T-helper 2 cell treated with Interferon-gamma antibody and Interleukin-4, amounts not matched to agents 100 ng/mL and 5 ng/mL, for 36 hours (primary cell): ENCODE measurements at regions not wholly inside any gene's neighbourhood (a gene's known extent, or its start where the extent isn't known, plus 50 kb on each side); places are given as distances from the start of the nearest gene placed in this dataset.

Experiments
- intact Hi-C: fragments of 100-400 bp; cut with micrococcal nuclease; formaldehyde crosslinking; loops from one replicate; pipeline ENCODE4 v1.15.1; 2023

GRCh38 chr16:80489173-80489572 lies 51.6 kb upstream of the DYNLRB2 start:
- intact Hi-C loops = no loop called here

DNA sequence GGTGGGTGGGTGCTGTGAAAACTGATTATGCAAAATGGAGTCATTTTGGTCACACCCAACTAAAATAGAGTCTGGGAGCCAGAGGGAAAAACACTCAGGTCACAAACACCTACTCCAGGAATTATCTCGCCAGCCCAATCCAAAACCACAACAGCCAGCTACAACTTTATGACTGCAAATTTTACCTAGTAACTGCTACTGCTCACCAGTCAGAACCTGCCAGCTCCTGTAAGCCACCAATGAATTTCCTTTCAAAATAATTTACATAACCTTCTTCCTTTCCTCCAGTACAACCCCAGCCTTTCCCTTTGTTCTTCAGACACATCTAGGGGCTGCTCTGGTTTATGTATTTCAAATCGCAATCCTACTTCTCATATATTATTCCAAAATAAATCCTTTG lies 52.6 kb upstream of the DYNLRB2 start:
- intact Hi-C loops = no loop called here

- intact Hi-C loops = no loop called here
Observed at GRCh38 chr16:80480664-80481063, 60.1 kb upstream of the DYNLRB2 start.

DNA sequence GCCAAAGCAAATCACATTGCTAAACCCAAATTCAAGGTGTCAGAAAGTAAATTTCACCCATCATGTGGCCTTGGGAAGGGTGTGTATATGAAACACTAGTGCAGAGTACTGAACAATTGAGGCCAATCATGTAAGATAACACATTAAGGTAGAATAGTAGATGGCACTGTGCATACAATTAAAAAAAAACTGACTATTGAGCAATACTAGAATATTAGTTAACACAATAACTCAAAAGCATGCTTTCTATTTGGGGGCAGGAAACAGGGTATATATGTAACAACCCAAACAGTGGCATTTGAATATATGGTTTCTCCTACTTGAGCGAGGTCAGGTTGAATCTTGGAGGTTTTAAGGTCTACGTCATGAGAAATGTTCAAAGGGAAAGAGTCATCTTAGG lies 63.0 kb upstream of the DYNLRB2 start:
- intact Hi-C loops = no loop called here

- intact Hi-C loops = loop anchor here (5.0 to 10.0 kb wide), 2 partner anchors 863 to 1966 kb away; partner anchors contain the start of gene MAF
Observed at GRCh38 chr16:80468029-80468428, 72.8 kb upstream of the DYNLRB2 start.

DNA sequence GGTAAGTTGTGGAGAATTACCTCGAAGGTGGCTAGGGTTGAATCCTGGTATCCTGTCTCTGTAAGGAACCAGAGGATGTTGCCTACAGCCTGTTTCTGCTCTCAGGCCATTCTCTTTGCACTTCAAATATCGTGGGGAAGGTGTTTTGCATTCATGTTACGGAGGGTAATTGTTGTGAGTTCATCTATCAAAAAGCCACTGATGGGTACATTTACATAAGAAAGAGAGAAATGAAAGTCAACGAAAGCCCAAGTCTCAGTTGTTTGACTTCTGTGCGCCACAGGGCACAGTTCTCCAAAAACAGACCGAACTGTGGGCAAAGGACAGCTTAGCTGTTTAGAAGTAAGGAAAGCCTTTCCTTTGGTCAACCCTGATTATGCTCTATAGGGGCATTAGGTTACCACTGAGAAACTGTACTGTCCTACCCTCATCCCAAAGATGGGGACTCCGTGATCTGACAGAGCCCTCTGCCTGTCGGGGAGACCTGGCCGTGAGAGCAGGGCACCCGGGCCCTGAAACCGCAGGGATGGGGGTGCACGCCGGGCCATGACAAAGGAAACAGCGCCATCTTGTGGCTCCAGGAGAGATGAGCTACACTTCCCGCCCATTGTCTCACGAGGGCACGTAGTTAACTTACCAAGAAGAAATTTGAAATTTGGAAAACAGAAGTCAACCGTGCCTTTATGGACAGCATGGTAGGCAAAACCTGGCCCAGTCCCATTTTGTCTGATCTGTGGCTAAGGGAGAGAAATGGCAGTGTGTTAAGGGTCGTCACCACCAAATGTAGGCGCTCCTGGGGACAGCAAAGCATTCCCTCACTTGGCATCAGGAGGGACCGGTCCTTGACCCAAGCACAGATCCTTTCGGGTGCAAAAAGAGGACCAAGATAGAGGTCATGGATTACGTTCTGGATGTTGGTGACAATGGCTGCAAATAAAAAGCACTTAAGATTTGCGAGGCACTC lies 74.5 kb upstream of the DYNLRB2 start:
- intact Hi-C loops = loop anchor here (5.0 to 10.0 kb wide), 2 partner anchors 862 to 1964 kb away; partner anchors contain the start of gene MAF

GRCh38 chr16:80463751-80464495 lies 76.9 kb upstream of the DYNLRB2 start:
- intact Hi-C loops = loop anchor here (10.0 kb wide), 1 partner anchor 859 kb away; the partner anchor contains the start of gene MAF

- intact Hi-C loops = loop anchor here (10.0 kb wide), 1 partner anchor 859 kb away; the partner anchor contains the start of gene MAF
Observed at GRCh38 chr16:80463326-80463725, 77.5 kb upstream of the DYNLRB2 start.

DNA sequence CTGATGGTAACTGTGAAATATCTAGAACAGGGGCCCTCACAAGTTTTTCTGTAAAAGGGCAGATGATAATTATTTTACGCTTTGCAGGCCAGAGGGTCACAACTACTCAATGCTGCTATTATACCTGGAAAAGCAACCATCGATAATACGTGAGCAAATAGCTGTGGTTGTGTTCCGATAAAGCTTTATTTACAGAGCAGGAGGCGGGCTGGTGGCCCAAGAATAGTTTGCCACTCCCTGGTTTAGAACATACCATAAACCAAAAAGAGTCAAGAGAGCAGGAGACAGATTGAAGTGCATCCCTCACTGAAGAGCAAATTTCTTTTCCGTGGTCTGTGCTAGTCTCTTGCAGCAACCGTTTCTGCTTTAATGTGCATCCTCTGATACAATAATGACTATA lies 77.9 kb upstream of the DYNLRB2 start:
- intact Hi-C loops = loop anchor here (10.0 kb wide), 1 partner anchor 858 kb away; the partner anchor contains the start of gene MAF

GRCh38 chr16:80460988-80461387 lies 79.8 kb upstream of the DYNLRB2 start:
- intact Hi-C loops = loop anchor here (10.0 kb wide), 1 partner anchor 856 kb away; the partner anchor contains the start of gene MAF

DNA sequence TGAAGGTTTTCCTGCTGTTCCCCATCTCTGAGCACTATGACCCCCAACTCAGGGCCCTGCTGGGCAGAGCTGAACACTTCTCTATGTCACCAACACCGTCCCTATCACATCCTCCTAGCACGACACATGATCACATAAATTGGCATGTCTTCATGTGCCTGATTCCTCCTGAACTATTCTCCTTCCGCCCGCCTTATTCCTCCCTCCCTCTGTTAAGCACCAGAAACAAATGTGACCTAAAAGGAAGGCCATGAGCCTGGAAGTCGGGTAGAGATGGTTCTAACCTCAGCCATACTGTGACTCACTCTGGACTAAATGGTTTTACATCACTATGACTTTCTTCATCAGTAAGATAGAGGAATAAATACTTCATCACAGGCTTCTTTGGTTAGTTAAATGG lies 80.8 kb upstream of the DYNLRB2 start:
- intact Hi-C loops = loop anchor here (10.0 kb wide), 1 partner anchor 855 kb away; the partner anchor contains the start of gene MAF

GRCh38 chr16:80459331-80459777 lies 81.4 kb upstream of the DYNLRB2 start:
- intact Hi-C loops = no loop called here

- intact Hi-C loops = no loop called here
Observed at GRCh38 chr16:80457871-80458270, 82.9 kb upstream of the DYNLRB2 start.

- intact Hi-C loops = no loop called here
Observed at GRCh38 chr16:80454802-80455201, 86.0 kb upstream of the DYNLRB2 start.

GRCh38 chr16:80449392-80449791 lies 91.4 kb upstream of the DYNLRB2 start:
- intact Hi-C loops = no loop called here

- intact Hi-C loops = no loop called here
Observed at GRCh38 chr16:80447241-80447640, 93.6 kb upstream of the DYNLRB2 start.

GRCh38 chr16:80442779-80443178 lies 98.0 kb upstream of the DYNLRB2 start:
- intact Hi-C loops = no loop called here

DNA sequence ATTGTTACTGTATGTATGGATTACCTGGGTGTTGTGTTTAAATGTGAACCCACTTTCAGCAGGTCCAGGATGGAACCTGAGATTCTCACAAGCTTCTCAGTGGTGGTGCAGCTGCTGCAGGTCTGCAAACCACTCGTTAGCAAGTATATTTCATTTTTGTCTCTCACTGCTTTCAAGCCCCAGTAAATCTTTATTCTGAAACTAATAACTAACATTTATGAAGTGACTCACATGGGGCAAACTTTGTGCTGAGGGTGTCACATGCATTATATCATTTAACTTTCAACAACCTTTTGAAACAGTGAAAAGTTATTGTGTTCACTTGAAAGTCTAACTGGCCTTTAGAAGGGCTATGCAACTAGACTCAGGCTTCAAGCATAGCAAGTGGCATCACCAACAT lies 98.9 kb upstream of the DYNLRB2 start:
- intact Hi-C loops = no loop called here

DNA sequence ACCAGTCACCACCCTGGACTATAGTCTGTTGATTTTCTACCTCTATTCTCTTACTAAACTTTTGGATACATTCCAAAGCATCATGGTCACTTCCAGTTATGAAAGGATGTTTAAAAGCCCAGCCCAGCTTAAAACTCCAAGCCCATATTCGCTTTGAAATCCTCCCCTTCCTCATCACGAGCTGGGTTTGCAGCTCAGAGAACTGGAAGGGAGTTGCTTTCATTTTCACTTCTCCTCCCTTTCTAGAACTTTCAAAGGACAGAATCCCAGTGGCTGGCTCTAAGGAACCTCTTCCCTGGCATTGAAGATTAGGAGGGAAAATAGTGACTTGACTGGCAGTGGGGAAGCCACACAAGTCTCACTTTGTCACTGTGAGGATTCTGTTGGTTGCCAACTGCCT lies 100.1 kb upstream of the DYNLRB2 start:
- intact Hi-C loops = no loop called here

- intact Hi-C loops = no loop called here
Observed at GRCh38 chr16:80437707-80438106, 103.1 kb upstream of the DYNLRB2 start.

DNA sequence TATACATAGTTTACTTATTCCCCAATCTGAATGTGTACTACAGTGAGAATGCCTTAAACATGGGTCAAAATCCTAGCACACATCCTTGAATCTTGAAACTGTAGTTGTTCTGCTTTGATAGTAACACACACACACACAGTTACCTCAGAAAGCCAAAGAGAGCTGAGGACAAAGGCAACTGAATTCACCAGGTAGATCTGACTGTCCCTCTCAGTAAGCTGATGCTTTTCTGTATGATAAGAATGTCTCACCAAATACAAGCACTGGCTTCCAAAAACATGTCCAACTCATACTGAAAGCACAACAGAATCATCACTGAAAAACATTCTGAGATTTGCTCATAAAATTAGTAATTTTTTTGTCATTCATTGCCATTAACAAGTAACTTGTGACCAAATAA lies 104.3 kb upstream of the DYNLRB2 start:
- intact Hi-C loops = no loop called here

GRCh38 chr16:80433623-80434022 lies 107.2 kb upstream of the DYNLRB2 start:
- intact Hi-C loops = no loop called here
